ENCODE measurements at regions not wholly inside any gene's neighbourhood (a gene's known extent, or its start where the extent isn't known, plus 50 kb on each side); places are given as distances from the start of the nearest gene placed in this dataset.

DNA sequence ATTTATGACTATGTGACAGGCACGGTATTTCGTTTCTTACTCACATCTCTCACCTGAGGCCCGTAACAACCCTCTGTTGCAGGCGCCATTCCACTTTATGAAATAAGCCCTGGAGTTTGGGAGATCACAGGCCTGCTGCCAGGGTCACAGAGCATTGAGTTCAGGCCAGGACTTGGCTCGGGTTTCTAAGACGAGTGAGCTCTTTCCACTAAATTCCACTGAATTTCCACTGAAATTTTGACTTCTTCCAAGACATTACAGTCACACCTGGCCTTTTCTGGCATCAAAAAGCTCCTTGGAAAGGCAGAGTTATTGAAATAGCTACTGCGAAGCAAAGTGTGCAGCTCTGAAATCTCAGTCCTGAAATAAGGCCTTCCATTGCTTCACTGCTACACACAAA lies 282.8 kb upstream of the MGMT start:
- Histone ChIP-seq H3K27ac (no peak overlapping the region), H3K4me3 (no peak overlapping the region), H3K36me3 (no peaks in the 10 kb centered on the region), H3K4me1 (no peaks in the 10 kb centered on the region), H3K9me3 (peaks cover 0 to 3% (median 0%) of the 10 kb centered on the region in 3 donors), H3K27me3 (no peaks in the 10 kb centered on the region)
- no peak for DNase-seq
- intact Hi-C loops (cut with DNase I), result no loop called here
- 77 to 86% methylated on average over 7 of the region's 7 CpGs for WGBS, 2 donors
- TF ChIP-seq, protein P1, sequence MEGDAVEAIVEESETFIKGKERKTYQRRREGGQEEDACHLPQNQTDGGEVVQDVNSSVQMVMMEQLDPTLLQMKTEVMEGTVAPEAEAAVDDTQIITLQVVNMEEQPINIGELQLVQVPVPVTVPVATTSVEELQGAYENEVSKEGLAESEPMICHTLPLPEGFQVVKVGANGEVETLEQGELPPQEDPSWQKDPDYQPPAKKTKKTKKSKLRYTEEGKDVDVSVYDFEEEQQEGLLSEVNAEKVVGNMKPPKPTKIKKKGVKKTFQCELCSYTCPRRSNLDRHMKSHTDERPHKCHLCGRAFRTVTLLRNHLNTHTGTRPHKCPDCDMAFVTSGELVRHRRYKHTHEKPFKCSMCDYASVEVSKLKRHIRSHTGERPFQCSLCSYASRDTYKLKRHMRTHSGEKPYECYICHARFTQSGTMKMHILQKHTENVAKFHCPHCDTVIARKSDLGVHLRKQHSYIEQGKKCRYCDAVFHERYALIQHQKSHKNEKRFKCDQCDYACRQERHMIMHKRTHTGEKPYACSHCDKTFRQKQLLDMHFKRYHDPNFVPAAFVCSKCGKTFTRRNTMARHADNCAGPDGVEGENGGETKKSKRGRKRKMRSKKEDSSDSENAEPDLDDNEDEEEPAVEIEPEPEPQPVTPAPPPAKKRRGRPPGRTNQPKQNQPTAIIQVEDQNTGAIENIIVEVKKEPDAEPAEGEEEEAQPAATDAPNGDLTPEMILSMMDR (IDR thresholded peaks at IDR 0.05), result no peak
- no peak for TF ChIP-seq POLR2A (IDR thresholded peaks at IDR 0.05)

- Histone ChIP-seq H3K27me3 (no peaks in the 10 kb centered on the region), H3K9me3 (peaks cover 0 to 3% (median 0%) of the 10 kb centered on the region in 3 donors), H3K27ac (no peak overlapping the region), H3K4me3 (no peak overlapping the region), H3K36me3 (no peaks in the 10 kb centered on the region), H3K4me1 (no peaks in the 10 kb centered on the region)
- 31 to 52% methylated on average over 2 of the region's 2 CpGs for WGBS, 2 donors
- intact Hi-C loops (cut with DNase I), result no loop called here
- DNase-seq, result no peak
- no peak for TF ChIP-seq POLR2A (IDR thresholded peaks at IDR 0.05)
- TF ChIP-seq, protein P1 (IDR thresholded peaks at IDR 0.05), result no peak
Observed at GRCh38 chr10:129187331-129187730, 279.7 kb upstream of the MGMT start.

DNA sequence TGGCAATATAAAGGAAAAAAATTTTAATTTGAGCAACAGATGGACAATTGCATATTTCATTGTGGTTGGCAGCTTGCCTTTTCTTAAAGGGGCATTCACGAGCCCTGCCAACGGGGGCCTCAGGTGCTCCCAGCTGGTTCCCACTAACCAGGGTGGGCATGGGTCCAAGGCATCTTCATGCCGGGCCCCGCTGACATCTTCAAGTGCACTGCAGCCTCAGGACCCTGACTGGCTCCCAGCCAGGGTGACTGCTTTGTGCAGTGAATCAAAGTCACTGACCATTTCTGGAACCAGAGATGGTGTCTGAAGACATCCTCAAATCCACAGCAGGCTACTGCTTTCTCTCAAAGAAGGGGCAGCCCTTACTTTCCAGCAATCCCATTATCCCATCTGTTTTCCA lies 275.2 kb upstream of the MGMT start:
- Histone ChIP-seq H3K27me3 (no peaks in the 10 kb centered on the region), H3K4me1 (no peaks in the 10 kb centered on the region), H3K36me3 (no peaks in the 10 kb centered on the region), H3K27ac (no peak overlapping the region), H3K9me3 (peaks cover 0 to 3% (median 0%) of the 10 kb centered on the region in 3 donors), H3K4me3 (no peak overlapping the region)
- DNase-seq, result no peak
- 23 to 31% methylated on average over 3 to 4 of the region's 4 CpGs for WGBS, 2 donors
- intact Hi-C loops (cut with DNase I), result no loop called here
- TF ChIP-seq, protein P1 (IDR thresholded peaks at IDR 0.05), result no peak
- TF ChIP-seq POLR2A (IDR thresholded peaks at IDR 0.05), result no peak

- no peak for DNase-seq
- Histone ChIP-seq H3K36me3 (no peaks in the 10 kb centered on the region), H3K4me1 (no peaks in the 10 kb centered on the region), H3K4me3 (no peak overlapping the region), H3K9me3 (no peaks in the 10 kb centered on the region), H3K27ac (no peak overlapping the region), H3K27me3 (no peaks in the 10 kb centered on the region)
- intact Hi-C loops (cut with DNase I), result no loop called here
- no peak for TF ChIP-seq POLR2A (IDR thresholded peaks at IDR 0.05)
- TF ChIP-seq, protein P1 (IDR thresholded peaks at IDR 0.05), result no peak
- 54 to 57% methylated on average over 10 to 11 of the region's 11 CpGs for WGBS, 2 donors
Observed at GRCh38 chr10:129192344-129193128, 274.5 kb upstream of the MGMT start.

DNA sequence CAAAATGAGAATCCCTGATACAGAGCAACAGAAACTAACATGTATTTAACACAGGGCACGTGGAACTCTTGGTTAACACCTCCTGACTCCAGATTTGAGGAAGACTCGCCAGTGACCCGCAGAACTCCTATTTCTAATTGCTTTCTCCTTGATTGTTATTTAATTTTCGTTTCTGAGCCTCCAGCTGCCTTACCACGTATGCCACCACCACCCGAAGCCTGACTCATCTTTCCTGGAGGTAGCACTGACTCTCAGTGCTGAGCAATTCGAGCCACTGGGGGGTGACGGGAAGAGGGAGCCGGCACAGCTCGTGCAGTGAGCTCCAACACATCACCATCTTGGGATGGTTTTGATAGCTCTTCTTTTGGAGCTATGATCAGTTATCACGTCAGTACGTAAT lies 273.9 kb upstream of the MGMT start:
- no peaks in the 10 kb centered on the region for H3K36me3 ChIP-seq
- no peak for DNase-seq
- H3K4me1 ChIP-seq, result no peaks in the 10 kb centered on the region
- no peak overlapping the region for H3K4me3 ChIP-seq
- no peak overlapping the region for H3K27ac ChIP-seq
- intact Hi-C loops (cut with DNase I), result no loop called here
- no peak for TF ChIP-seq POLR2A (IDR thresholded peaks at IDR 0.05)
- TF ChIP-seq, protein P1 (IDR thresholded peaks at IDR 0.05), result no peak
- no peaks in the 10 kb centered on the region for H3K9me3 ChIP-seq
- H3K27me3 ChIP-seq, result no peaks in the 10 kb centered on the region
- 45 to 61% methylated on average over 12 of the region's 12 CpGs for WGBS, 2 donors
